ENCODE measurements at regions not wholly inside any gene's neighbourhood (a gene's known extent, or its start where the extent isn't known, plus 50 kb on each side); places are given as distances from the start of the nearest gene placed in this dataset.

GRCh38 chr6:6713657-6714056 is 125.1 kb downstream of the LY86 start:
- no peak for TF ChIP-seq SIN3A (IDR thresholded peaks at IDR 0.05; ENCODE audit: borderline replicate concordance, insufficient read depth, low read length)
- no peak for TF ChIP-seq TAF1 (IDR thresholded peaks at IDR 0.05; ENCODE audit: borderline replicate concordance, insufficient read depth, low read length)
- TF ChIP-seq POLR2AphosphoS5 (IDR thresholded peaks at IDR 0.05; ENCODE audit: low read depth, low read length) = no peak
- no peak for TF ChIP-seq FOXP2 (optimal IDR thresholded peaks at IDR 0.05; ENCODE audit: borderline replicate concordance, extremely low read depth, extremely low read length, insufficient read depth)
- no peak for TF ChIP-seq REST (IDR thresholded peaks at IDR 0.05; ENCODE audit: insufficient read depth in 1 of 2, low read depth in 2 of 2, low read length in 2 of 2)

GRCh38 chr6:6714118-6714897 is 125.8 kb downstream of the LY86 start:
- TF ChIP-seq FOXP2 (optimal IDR thresholded peaks at IDR 0.05; ENCODE audit: borderline replicate concordance, extremely low read depth, extremely low read length, insufficient read depth) = no peak
- TF ChIP-seq TAF1 (IDR thresholded peaks at IDR 0.05; ENCODE audit: borderline replicate concordance, insufficient read depth, low read length) = no peak

GRCh38 chr6:6714953-6715352 is 126.4 kb downstream of the LY86 start:
- no peak for TF ChIP-seq FOXP2 (optimal IDR thresholded peaks at IDR 0.05; ENCODE audit: borderline replicate concordance, extremely low read depth, extremely low read length, insufficient read depth)
- no peak for TF ChIP-seq SIN3A (IDR thresholded peaks at IDR 0.05; ENCODE audit: borderline replicate concordance, insufficient read depth, low read length)
- no peak for TF ChIP-seq TAF1 (IDR thresholded peaks at IDR 0.05; ENCODE audit: borderline replicate concordance, insufficient read depth, low read length)
- TF ChIP-seq POLR2AphosphoS5 (IDR thresholded peaks at IDR 0.05; ENCODE audit: low read depth, low read length) = no peak
- TF ChIP-seq REST (IDR thresholded peaks at IDR 0.05; ENCODE audit: insufficient read depth in 1 of 2, low read depth in 2 of 2, low read length in 2 of 2) = no peak

- TF ChIP-seq TAF1 (IDR thresholded peaks at IDR 0.05; ENCODE audit: borderline replicate concordance, insufficient read depth, low read length) = no peak
- TF ChIP-seq POLR2AphosphoS5 (IDR thresholded peaks at IDR 0.05; ENCODE audit: low read depth, low read length) = no peak
- TF ChIP-seq REST (IDR thresholded peaks at IDR 0.05; ENCODE audit: insufficient read depth in 1 of 2, low read depth in 2 of 2, low read length in 2 of 2) = no peak
- TF ChIP-seq SIN3A (IDR thresholded peaks at IDR 0.05; ENCODE audit: borderline replicate concordance, insufficient read depth, low read length) = no peak
- TF ChIP-seq FOXP2 (optimal IDR thresholded peaks at IDR 0.05; ENCODE audit: borderline replicate concordance, extremely low read depth, extremely low read length, insufficient read depth) = no peak
These were observed 126.9 kb downstream of the LY86 start for GRCh38 chr6:6715465-6715864.

GRCh38 chr6:6716998-6717763 is 128.7 kb downstream of the LY86 start:
- TF ChIP-seq POLR2AphosphoS5 (IDR thresholded peaks at IDR 0.05; ENCODE audit: low read depth, low read length) (no peak), SIN3A (IDR thresholded peaks at IDR 0.05; ENCODE audit: borderline replicate concordance, insufficient read depth, low read length) (no peak), REST (IDR thresholded peaks at IDR 0.05; ENCODE audit: insufficient read depth in 1 of 2, low read depth in 2 of 2, low read length in 2 of 2) (no peak), TAF1 (IDR thresholded peaks at IDR 0.05; ENCODE audit: borderline replicate concordance, insufficient read depth, low read length) (no peak), FOXP2 (optimal IDR thresholded peaks at IDR 0.05; ENCODE audit: borderline replicate concordance, extremely low read depth, extremely low read length, insufficient read depth) (no peak)
